ENCODE measurements at regions not wholly inside any gene's neighbourhood (a gene's known extent, or its start where the extent isn't known, plus 50 kb on each side); places are given as distances from the start of the nearest gene placed in this dataset.

DNA sequence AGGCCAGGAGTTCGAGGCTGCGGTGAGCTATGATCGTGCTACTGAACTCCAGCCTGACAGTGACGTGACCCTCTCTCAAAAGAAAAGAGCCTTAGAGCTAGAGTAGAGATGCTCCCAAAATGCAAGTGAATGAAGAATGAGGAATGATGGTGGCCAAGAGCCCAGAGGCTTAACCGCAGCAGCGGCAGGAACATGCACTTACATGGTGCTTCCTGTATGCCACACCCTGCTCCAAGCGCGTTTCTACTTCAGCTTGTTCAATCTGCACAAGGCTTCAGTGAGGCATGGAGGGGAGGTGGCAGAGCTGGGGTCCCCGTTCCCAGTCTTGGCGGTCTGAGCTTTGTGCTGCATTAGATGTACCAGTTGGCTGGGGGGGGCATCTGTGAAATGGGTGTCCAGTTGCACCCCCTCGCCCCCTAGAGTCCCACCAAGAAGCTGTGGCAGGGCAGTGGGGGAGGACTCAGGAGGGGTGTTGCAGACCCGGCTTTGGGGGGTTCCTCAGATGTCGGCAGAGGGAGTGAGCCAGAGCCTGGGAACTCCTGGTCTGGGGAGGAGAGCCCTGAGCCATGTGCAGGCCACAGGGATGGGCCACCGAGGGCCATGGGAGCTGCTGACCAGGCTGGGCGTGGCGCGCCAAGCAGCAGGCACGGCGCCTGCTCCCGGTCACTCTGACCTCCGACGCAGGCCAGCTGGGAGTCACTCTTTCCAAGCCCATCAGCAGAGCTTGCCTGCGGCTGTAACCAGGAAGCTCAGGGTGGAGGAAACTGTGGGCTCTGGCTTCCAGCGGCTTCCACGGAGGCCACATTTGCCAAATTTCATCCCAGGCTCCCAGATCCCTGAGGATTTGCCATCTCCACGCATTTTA, 260.1 kb downstream of the PARN start:
- TF ChIP-seq, protein P1, sequence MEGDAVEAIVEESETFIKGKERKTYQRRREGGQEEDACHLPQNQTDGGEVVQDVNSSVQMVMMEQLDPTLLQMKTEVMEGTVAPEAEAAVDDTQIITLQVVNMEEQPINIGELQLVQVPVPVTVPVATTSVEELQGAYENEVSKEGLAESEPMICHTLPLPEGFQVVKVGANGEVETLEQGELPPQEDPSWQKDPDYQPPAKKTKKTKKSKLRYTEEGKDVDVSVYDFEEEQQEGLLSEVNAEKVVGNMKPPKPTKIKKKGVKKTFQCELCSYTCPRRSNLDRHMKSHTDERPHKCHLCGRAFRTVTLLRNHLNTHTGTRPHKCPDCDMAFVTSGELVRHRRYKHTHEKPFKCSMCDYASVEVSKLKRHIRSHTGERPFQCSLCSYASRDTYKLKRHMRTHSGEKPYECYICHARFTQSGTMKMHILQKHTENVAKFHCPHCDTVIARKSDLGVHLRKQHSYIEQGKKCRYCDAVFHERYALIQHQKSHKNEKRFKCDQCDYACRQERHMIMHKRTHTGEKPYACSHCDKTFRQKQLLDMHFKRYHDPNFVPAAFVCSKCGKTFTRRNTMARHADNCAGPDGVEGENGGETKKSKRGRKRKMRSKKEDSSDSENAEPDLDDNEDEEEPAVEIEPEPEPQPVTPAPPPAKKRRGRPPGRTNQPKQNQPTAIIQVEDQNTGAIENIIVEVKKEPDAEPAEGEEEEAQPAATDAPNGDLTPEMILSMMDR (IDR thresholded peaks at IDR 0.05 in 2 of 3, conservative IDR thresholded peaks at IDR 0.05 in 1 of 3; ENCODE audit: control insufficient read depth in 2 of 3, extremely low read depth in 1 of 3, insufficient read depth in 1 of 3, low read depth in 3 of 3, low read length in 3 of 3) = no peak
- no peak for TF ChIP-seq NRF1 (conservative IDR thresholded peaks at IDR 0.05; ENCODE audit: low read depth, low read length)
- TF ChIP-seq, protein P2, sequence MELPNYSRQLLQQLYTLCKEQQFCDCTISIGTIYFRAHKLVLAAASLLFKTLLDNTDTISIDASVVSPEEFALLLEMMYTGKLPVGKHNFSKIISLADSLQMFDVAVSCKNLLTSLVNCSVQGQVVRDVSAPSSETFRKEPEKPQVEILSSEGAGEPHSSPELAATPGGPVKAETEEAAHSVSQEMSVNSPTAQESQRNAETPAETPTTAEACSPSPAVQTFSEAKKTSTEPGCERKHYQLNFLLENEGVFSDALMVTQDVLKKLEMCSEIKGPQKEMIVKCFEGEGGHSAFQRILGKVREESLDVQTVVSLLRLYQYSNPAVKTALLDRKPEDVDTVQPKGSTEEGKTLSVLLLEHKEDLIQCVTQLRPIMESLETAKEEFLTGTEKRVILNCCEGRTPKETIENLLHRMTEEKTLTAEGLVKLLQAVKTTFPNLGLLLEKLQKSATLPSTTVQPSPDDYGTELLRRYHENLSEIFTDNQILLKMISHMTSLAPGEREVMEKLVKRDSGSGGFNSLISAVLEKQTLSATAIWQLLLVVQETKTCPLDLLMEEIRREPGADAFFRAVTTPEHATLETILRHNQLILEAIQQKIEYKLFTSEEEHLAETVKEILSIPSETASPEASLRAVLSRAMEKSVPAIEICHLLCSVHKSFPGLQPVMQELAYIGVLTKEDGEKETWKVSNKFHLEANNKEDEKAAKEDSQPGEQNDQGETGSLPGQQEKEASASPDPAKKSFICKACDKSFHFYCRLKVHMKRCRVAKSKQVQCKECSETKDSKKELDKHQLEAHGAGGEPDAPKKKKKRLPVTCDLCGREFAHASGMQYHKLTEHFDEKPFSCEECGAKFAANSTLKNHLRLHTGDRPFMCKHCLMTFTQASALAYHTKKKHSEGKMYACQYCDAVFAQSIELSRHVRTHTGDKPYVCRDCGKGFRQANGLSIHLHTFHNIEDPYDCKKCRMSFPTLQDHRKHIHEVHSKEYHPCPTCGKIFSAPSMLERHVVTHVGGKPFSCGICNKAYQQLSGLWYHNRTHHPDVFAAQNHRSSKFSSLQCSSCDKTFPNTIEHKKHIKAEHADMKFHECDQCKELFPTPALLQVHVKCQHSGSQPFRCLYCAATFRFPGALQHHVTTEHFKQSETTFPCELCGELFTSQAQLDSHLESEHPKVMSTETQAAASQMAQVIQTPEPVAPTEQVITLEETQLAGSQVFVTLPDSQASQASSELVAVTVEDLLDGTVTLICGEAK (IDR thresholded peaks at IDR 0.05; ENCODE audit: borderline replicate concordance) = no peak
- no peak for TF ChIP-seq PML (IDR thresholded peaks at IDR 0.05; ENCODE audit: low read length)
- TF ChIP-seq, protein P3, sequence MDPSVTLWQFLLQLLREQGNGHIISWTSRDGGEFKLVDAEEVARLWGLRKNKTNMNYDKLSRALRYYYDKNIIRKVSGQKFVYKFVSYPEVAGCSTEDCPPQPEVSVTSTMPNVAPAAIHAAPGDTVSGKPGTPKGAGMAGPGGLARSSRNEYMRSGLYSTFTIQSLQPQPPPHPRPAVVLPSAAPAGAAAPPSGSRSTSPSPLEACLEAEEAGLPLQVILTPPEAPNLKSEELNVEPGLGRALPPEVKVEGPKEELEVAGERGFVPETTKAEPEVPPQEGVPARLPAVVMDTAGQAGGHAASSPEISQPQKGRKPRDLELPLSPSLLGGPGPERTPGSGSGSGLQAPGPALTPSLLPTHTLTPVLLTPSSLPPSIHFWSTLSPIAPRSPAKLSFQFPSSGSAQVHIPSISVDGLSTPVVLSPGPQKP (IDR thresholded peaks at IDR 0.05; ENCODE audit: low read depth, low read length) = no peak
- TF ChIP-seq EP300 (IDR thresholded peaks at IDR 0.05; ENCODE audit: borderline replicate concordance in 1 of 2, control insufficient read depth in 1 of 2, low read depth in 2 of 2, low read length in 2 of 2) = no peak
- no peak for TF ChIP-seq POLR2AphosphoS2 (IDR thresholded peaks at IDR 0.05; ENCODE audit: low read depth, low read length)
